Activated CD8-positive, alpha-beta memory T cell treated with anti-CD3 and anti-CD28 coated beads for 36 hours (primary cell): ENCODE measurements at regions not wholly inside any gene's neighbourhood (a gene's known extent, or its start where the extent isn't known, plus 50 kb on each side); places are given as distances from the start of the nearest gene placed in this dataset.

Source experiments
- CTCF ChIA-PET: fragments of 350-600 bp; sonication (Branson Sonifier 250); formaldehyde crosslinking; loops from one replicate; lab custom pipeline; 2021; ENCODE audit warnings: antibody characterized with exemption; lab: Charles Lee
- POLR2A ChIA-PET: fragments of 350-600 bp; sonication (Branson Sonifier 250); formaldehyde crosslinking; loops from one replicate; lab custom pipeline; 2021; ENCODE audit warnings: antibody characterized with exemption; lab: Charles Lee

GRCh38 chr1:87918398-87918797, 589.7 kb downstream of the LMO4 start:
- POLR2A ChIA-PET = no interaction called here
- CTCF ChIA-PET = no interaction called here

GRCh38 chr1:87922885-87923284, 594.2 kb downstream of the LMO4 start:
- ChIA-PET CTCF (no interaction called here), POLR2A (no interaction called here)

GRCh38 chr1:87926131-87926830, 597.6 kb downstream of the LMO4 start:
- ChIA-PET CTCF (no interaction called here), POLR2A (no interaction called here)

GRCh38 chr1:87926921-87927320, 598.2 kb downstream of the LMO4 start:
- ChIA-PET CTCF (no interaction called here), POLR2A (no interaction called here)

GRCh38 chr1:87927391-87928280, 599.0 kb downstream of the LMO4 start:
- POLR2A ChIA-PET = no interaction called here

GRCh38 chr1:87928623-87929022, 599.9 kb downstream of the LMO4 start:
- CTCF ChIA-PET = no interaction called here
- POLR2A ChIA-PET = no interaction called here

More at GRCh38 chr1:87927391-87928280, 599.0 kb downstream of the LMO4 start:
- CTCF ChIA-PET = no interaction called here

GRCh38 chr1:87929906-87930305, 601.2 kb downstream of the LMO4 start:
- ChIA-PET CTCF (no interaction called here), POLR2A (no interaction called here)

GRCh38 chr1:87930796-87931195, 602.1 kb downstream of the LMO4 start:
- ChIA-PET POLR2A (no interaction called here), CTCF (no interaction called here)

- POLR2A ChIA-PET = no interaction called here
- CTCF ChIA-PET = no interaction called here
Observed at GRCh38 chr1:87933171-87933570, 604.5 kb downstream of the LMO4 start.

GRCh38 chr1:87935130-87935529, 606.5 kb downstream of the LMO4 start:
- POLR2A ChIA-PET = no interaction called here
- CTCF ChIA-PET = no interaction called here

GRCh38 chr1:87937831-87938395, 609.2 kb downstream of the LMO4 start:
- POLR2A ChIA-PET = no interaction called here
- CTCF ChIA-PET = no interaction called here

- POLR2A ChIA-PET = no interaction called here
- CTCF ChIA-PET = no interaction called here
Observed at GRCh38 chr1:87938631-87939030, 610.0 kb downstream of the LMO4 start.

- CTCF ChIA-PET = no interaction called here
Observed at GRCh38 chr1:87939444-87939843, 610.8 kb downstream of the LMO4 start.

GRCh38 chr1:87940421-87940820, 611.7 kb downstream of the LMO4 start:
- ChIA-PET CTCF (no interaction called here), POLR2A (no interaction called here)

More at GRCh38 chr1:87939444-87939843, 610.8 kb downstream of the LMO4 start:
- POLR2A ChIA-PET = no interaction called here

- POLR2A ChIA-PET = no interaction called here
- CTCF ChIA-PET = no interaction called here
Observed at GRCh38 chr1:87941337-87941946, 612.8 kb downstream of the LMO4 start.

GRCh38 chr1:87942165-87942564, 613.5 kb downstream of the LMO4 start:
- ChIA-PET POLR2A (no interaction called here), CTCF (interaction anchor here (0.5 kb wide), 1 partner anchor 717 kb away, joined by 3 read pairs; no protein-coding TSS in a partner anchor)

- ChIA-PET CTCF (no interaction called here), POLR2A (no interaction called here)
Observed at GRCh38 chr1:87949711-87950110, 621.0 kb downstream of the LMO4 start.

GRCh38 chr1:87950369-87950768, 621.7 kb downstream of the LMO4 start:
- ChIA-PET CTCF (no interaction called here), POLR2A (no interaction called here)

GRCh38 chr1:87951409-87951808, 622.7 kb downstream of the LMO4 start:
- ChIA-PET CTCF (no interaction called here), POLR2A (no interaction called here)

GRCh38 chr1:87951852-87952251, 623.2 kb downstream of the LMO4 start:
- CTCF ChIA-PET = no interaction called here
- POLR2A ChIA-PET = no interaction called here
